Activated T-helper 1 cell treated with Interleukin-2 at 50 U/mL for 16 hours (primary cell): ENCODE measurements at regions not wholly inside any gene's neighbourhood (a gene's known extent, or its start where the extent isn't known, plus 50 kb on each side); places are given as distances from the start of the nearest gene placed in this dataset.
"Not testable (repeated sequence)": the region's sequence is repeated elsewhere in the genome, so short reads cannot be mapped to it uniquely, and the experiment has no call there.

Experiments
- DNase-seq: peaks from one replicate; pipeline ENCODE4 v3.0.0-alpha.2; 2020; ENCODE audit warnings: low read depth

GRCh38 chr10:45249978-45250693 is 65.3 kb downstream of the OR13A1 start:
- DNase-seq: no peak

GRCh38 chr10:45250694-45251075 is 64.7 kb downstream of the OR13A1 start:
- DNase-seq: not testable (repeated sequence)
